GM12878 (cell line): ENCODE measurements at regions not wholly inside any gene's neighbourhood (a gene's known extent, or its start where the extent isn't known, plus 50 kb on each side); places are given as distances from the start of the nearest gene placed in this dataset.
A peak's percentile ranks its signal among the peaks of the same experiment; 100 is the strongest.

Experiments
- ATAC-seq: fragments of 200-7000 bp; cut with Tn5 transposase; 3 replicates; pipeline ENCODE4 v1.9.1; 2020; ENCODE audit warnings: mild to moderate bottlenecking, moderate library complexity
- BruUV-seq: library from RNA; stranded (reverse); fragments of 400-500 nt; replicated peaks from 2 replicates; lab custom pipeline; 2021; lab: Mats Ljungman, UMichigan
- CTCF ChIA-PET: fragments of 300-600 bp; sonication (Branson Sonifier 250); formaldehyde crosslinking; extraction: SDS; loops from one replicate; lab custom pipeline; 2021; ENCODE audit warnings: inconsistent platforms; lab: Yijun Ruan, JAX
- POLR2A ChIA-PET: fragments of 350-600 bp; formaldehyde crosslinking; extraction: SDS; loops from one replicate; lab custom pipeline; 2021; ENCODE audit warnings: inconsistent platforms; lab: Charles Lee
- RAD21 ChIA-PET: fragments of 300-600 bp; sonication (Branson Sonifier 250); formaldehyde crosslinking; loops from one replicate; lab custom pipeline; 2023; ENCODE audit warnings: antibody characterized with exemption; ENCODE audit not compliant: unreplicated experiment; lab: Charles Lee
- SMC1A ChIA-PET: fragments of 300-600 bp; sonication (Branson Sonifier 250); formaldehyde crosslinking; loops from one replicate; lab custom pipeline; 2023; ENCODE audit not compliant: unreplicated experiment, uncharacterized antibody; lab: Charles Lee
- DNase-seq: peaks from one replicate; pipeline ENCODE4 v3.0.0-alpha.2; 2011; ENCODE audit warnings: low read depth, low spot score
- FAIRE-seq: peaks from 3 replicates; lab custom pipeline; 2011; peaks lifted over from hg19 to GRCh38; lab: Jason Lieb, UNC
- H2AFZ ChIP-seq: 2 replicates; pipeline ENCODE4 v1.6.0; 2011; ENCODE audit warnings: low read depth, low read length, control low read depth; ENCODE audit not compliant: control insufficient read depth
- H3K27ac ChIP-seq: 2 replicates; pipeline ENCODE4 v1.5.1; 2011; ENCODE audit warnings: control low read depth; ENCODE audit not compliant: control insufficient read depth, insufficient read depth
- H3K27me3 ChIP-seq, 2 experiments: replicated peaks in 1 of 2; 2 replicates each; pipeline versions ENCODE4 v1.6.0 to v1.6.1; 2011; ENCODE audit warnings: low read length in 1 of 2; ENCODE audit not compliant: control insufficient read depth in 2 of 2, insufficient read depth in 2 of 2
- H3K36me3 ChIP-seq, 2 experiments: 2 replicates each; pipeline ENCODE4 v1.5.1; 2011; ENCODE audit warnings: low read length in 1 of 2; ENCODE audit not compliant: control insufficient read depth in 2 of 2, insufficient read depth in 2 of 2
- H3K4me1 ChIP-seq: 2 replicates; pipeline ENCODE4 v1.6.1; 2011; ENCODE audit warnings: mild to moderate bottlenecking, low read length, moderate library complexity, mixed read lengths; ENCODE audit not compliant: control insufficient read depth, insufficient read depth
- H3K4me2 ChIP-seq: 2 replicates; pipeline ENCODE4 v1.6.0; 2011; ENCODE audit warnings: control low read depth; ENCODE audit not compliant: control insufficient read depth, insufficient read depth
- H3K4me3 ChIP-seq: fragments of 200-600 bp; sonication (generic); 2 replicates; pipeline ENCODE4 v1.5.1; 2016
- H3K79me2 ChIP-seq: 2 replicates; pipeline ENCODE4 v1.6.0; 2011; ENCODE audit warnings: low read length; ENCODE audit not compliant: control insufficient read depth, insufficient read depth
- H3K9ac ChIP-seq: 2 replicates; pipeline ENCODE4 v1.8.0; 2011; ENCODE audit warnings: low read length, control low read depth, mixed read lengths; ENCODE audit not compliant: control insufficient read depth, insufficient read depth
- H3K9me3 ChIP-seq: replicated peaks from 3 replicates; pipeline ENCODE4 v1.5.1; 2011; ENCODE audit warnings: mild to moderate bottlenecking, low read length; ENCODE audit not compliant: control insufficient read depth, insufficient read depth
- H4K20me1 ChIP-seq: 2 replicates; pipeline ENCODE4 v1.6.0; 2011; ENCODE audit not compliant: control insufficient read depth, insufficient read depth
- CBX3 ChIP-seq: fragments of 200-600 bp; sonication (generic); IDR thresholded peaks from 2 replicates; pipeline ENCODE4 v1.6.1; 2016; ENCODE audit warnings: low read depth, borderline replicate concordance
- CHD2 ChIP-seq: IDR thresholded peaks from 2 replicates; pipeline ENCODE4 v1.6.1; 2011; ENCODE audit warnings: low read depth, low read length, improper control_type of control experiment, borderline replicate concordance
- KDM1A ChIP-seq: fragments of 200-600 bp; sonication (generic); IDR thresholded peaks from 2 replicates; pipeline ENCODE4 v1.6.1; 2016; ENCODE audit warnings: borderline replicate concordance
- KLF5 ChIP-seq: fragments of 450-650 bp; IDR thresholded peaks from 2 replicates; pipeline ENCODE4 v1.6.1; 2014; ENCODE audit warnings: mild to moderate bottlenecking; ENCODE audit not compliant: partially characterized antibody
- MEF2B ChIP-seq: fragments of 450-650 bp; IDR thresholded peaks from 2 replicates; pipeline ENCODE4 v1.6.1; 2018; ENCODE audit warnings: mild to moderate bottlenecking, moderate library complexity; ENCODE audit not compliant: partially characterized antibody, poor library complexity, severe bottlenecking
- PAX5 ChIP-seq: IDR thresholded peaks from 2 replicates; pipeline ENCODE4 v1.6.1; 2011; ENCODE audit warnings: low read depth, low read length, borderline replicate concordance
- RUNX3 ChIP-seq: IDR thresholded peaks from 2 replicates; pipeline ENCODE4 v1.6.1; 2012; ENCODE audit warnings: low read length, inconsistent platforms
- SREBF1 ChIP-seq: IDR thresholded peaks from 2 replicates; pipeline ENCODE4 v1.6.1; 2012; ENCODE audit warnings: mild to moderate bottlenecking, low read length
- TBL1XR1 ChIP-seq: IDR thresholded peaks from 2 replicates; pipeline ENCODE4 v1.6.1; 2012; ENCODE audit warnings: low read depth, low read length, improper control_type of control experiment
- TCF3 ChIP-seq: IDR thresholded peaks from 2 replicates; pipeline ENCODE4 v1.6.1; 2012; ENCODE audit warnings: low read depth, mild to moderate bottlenecking, low read length, borderline replicate concordance; ENCODE audit not compliant: insufficient read depth
- WGBS: methylation state at CpG from one replicate; pipeline ENCODE4 v1.1.6; 2016; ENCODE audit warnings: low lambda C conversion rate; ENCODE audit not compliant: insufficient replicate concordance, insufficient coverage; ENCODE audit errors: missing lambda C conversion rate; 5-methylcytosine and 5-hydroxymethylcytosine counted together
- in situ Hi-C: fragments of 300-500 bp; cut with MboI; formaldehyde crosslinking; loops from 9 replicates; pipeline ENCODE4 v1.14.3; 2018; ENCODE audit warnings: mixed read lengths
- intact Hi-C: fragments of 100-400 bp; cut with micrococcal nuclease; formaldehyde crosslinking; loops from one replicate; pipeline ENCODE4 v1.14.2; 2022; ENCODE audit not compliant: unreplicated experiment
- TF ChIP-seq, protein P1 (sequence below): fragments of 450-650 bp; IDR thresholded peaks from 2 replicates; pipeline ENCODE4 v1.6.1; 2017; ENCODE audit warnings: borderline replicate concordance
- TF ChIP-seq, protein P2 (sequence below): fragments of 450-650 bp; IDR thresholded peaks from 2 replicates; pipeline ENCODE4 v1.6.1; 2017; ENCODE audit warnings: low read depth, mild to moderate bottlenecking, moderate library complexity

DNA sequence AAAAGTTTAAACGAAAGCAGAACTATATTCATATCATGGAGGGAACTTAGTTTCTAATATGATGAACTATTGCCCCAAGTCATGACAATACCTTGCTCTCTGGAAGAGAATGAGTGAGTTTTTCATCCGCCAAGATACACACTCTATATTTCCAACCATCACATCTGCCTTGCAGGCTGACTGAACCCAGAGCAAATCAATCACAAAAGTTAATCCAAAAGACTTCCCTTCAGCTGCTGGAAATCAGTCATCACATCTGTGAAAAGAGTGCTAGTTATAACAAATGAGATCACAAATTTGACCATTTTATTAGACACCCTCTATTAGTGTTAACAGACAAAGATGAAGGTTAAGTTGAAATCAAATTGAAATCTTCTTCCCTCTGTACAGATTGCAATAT, 261.7 kb upstream of the PRKCQ start:
- Histone ChIP-seq H3K9ac (no peak overlapping the region), H3K4me1 (no peaks in the 10 kb centered on the region), H4K20me1 (no peaks in the 10 kb centered on the region), H3K79me2 (no peaks in the 10 kb centered on the region), H3K9me3 (no peaks in the 10 kb centered on the region), H3K27ac (no peak overlapping the region), H3K4me3 (no peak overlapping the region), H3K27me3 (peaks cover 0 to 2% of the 10 kb centered on the region in 2 experiments; a peak in 1 of 4 replicates), H2AFZ (no peak overlapping the region), H3K4me2 (no peak overlapping the region), H3K36me3 (no peaks in the 10 kb centered on the region)
- ChIA-PET POLR2A (interaction anchor here (0.5 kb wide), 1 partner anchor 687 kb away, joined by 3 read pairs; no protein-coding TSS in a partner anchor), SMC1A (no interaction called here), CTCF (no interaction called here), RAD21 (no interaction called here)
- DNase-seq (no peak), ATAC-seq (no peak), FAIRE-seq (peak; percentile 88)
- in situ Hi-C loops (loop anchor here (25.0 kb wide), 1 partner anchor 104 kb away; no protein-coding TSS in a partner anchor), intact Hi-C loops (no loop called here)
- WGBS: 49% methylated on average over 2 of the region's 2 CpGs
- TF ChIP-seq MEF2B (no peak), CBX3 (no peak), TCF3 (no peak), KLF5 (no peak), CHD2 (no peak), TBL1XR1 (no peak), PAX5 (no peak), RUNX3 (no peak), SREBF1 (no peak), KDM1A (no peak)
- TF ChIP-seq, protein P1, sequence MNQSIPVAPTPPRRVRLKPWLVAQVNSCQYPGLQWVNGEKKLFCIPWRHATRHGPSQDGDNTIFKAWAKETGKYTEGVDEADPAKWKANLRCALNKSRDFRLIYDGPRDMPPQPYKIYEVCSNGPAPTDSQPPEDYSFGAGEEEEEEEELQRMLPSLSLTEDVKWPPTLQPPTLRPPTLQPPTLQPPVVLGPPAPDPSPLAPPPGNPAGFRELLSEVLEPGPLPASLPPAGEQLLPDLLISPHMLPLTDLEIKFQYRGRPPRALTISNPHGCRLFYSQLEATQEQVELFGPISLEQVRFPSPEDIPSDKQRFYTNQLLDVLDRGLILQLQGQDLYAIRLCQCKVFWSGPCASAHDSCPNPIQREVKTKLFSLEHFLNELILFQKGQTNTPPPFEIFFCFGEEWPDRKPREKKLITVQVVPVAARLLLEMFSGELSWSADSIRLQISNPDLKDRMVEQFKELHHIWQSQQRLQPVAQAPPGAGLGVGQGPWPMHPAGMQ: no peak
- TF ChIP-seq, protein P2, sequence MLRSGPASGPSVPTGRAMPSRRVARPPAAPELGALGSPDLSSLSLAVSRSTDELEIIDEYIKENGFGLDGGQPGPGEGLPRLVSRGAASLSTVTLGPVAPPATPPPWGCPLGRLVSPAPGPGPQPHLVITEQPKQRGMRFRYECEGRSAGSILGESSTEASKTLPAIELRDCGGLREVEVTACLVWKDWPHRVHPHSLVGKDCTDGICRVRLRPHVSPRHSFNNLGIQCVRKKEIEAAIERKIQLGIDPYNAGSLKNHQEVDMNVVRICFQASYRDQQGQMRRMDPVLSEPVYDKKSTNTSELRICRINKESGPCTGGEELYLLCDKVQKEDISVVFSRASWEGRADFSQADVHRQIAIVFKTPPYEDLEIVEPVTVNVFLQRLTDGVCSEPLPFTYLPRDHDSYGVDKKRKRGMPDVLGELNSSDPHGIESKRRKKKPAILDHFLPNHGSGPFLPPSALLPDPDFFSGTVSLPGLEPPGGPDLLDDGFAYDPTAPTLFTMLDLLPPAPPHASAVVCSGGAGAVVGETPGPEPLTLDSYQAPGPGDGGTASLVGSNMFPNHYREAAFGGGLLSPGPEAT: no peak
- no TSS peak for BruUV-seq
